ENCODE measurements at regions not wholly inside any gene's neighbourhood (a gene's known extent, or its start where the extent isn't known, plus 50 kb on each side); places are given as distances from the start of the nearest gene placed in this dataset.

- Histone ChIP-seq H3K27ac (ENCODE audit: low read depth, low read length) (no peak overlapping the region), H3K36me3 (ENCODE audit: insufficient read depth, low read length) (no peaks in the 10 kb centered on the region), H4K20me1 (ENCODE audit: insufficient read depth, low read length) (no peaks in the 10 kb centered on the region), H3K9me3 (ENCODE audit: insufficient read depth, low read depth, low read length) (no peaks in the 10 kb centered on the region), H3K79me2 (ENCODE audit: insufficient read depth, low read length) (no peaks in the 10 kb centered on the region), H3K4me3 (ENCODE audit: insufficient read depth, low read depth, low read length) (no peak overlapping the region), H3K27me3 (ENCODE audit: insufficient read depth, low read length) (no peaks in the 10 kb centered on the region), H3K4me1 (ENCODE audit: insufficient read depth, low read length) (no peaks in the 10 kb centered on the region), H2AFZ (ENCODE audit: low read depth, low read length) (no peak overlapping the region), H3K4me2 (ENCODE audit: low read length) (no peak overlapping the region), H3K9ac (ENCODE audit: low read length) (no peak overlapping the region)
- TF ChIP-seq EZH2 (IDR thresholded peaks at IDR 0.05; ENCODE audit: insufficient read depth, low read length): no peak
- TF ChIP-seq CTCF (IDR thresholded peaks at IDR 0.05; ENCODE audit: insufficient read depth, low read depth, low read length): no peak
- Mint-ChIP-seq H3K27ac (ENCODE audit: unreplicated experiment) (no peak overlapping the region), H3K4me1 (ENCODE audit: low read depth, unreplicated experiment) (no peaks in the 10 kb centered on the region), H3K27me3 (ENCODE audit: low read depth, unreplicated experiment) (peaks cover 18% of the 10 kb centered on the region), H3K36me3 (ENCODE audit: low read depth, unreplicated experiment) (no peaks in the 10 kb centered on the region), H3K9me3 (ENCODE audit: unreplicated experiment) (peaks cover 11% of the 10 kb centered on the region), H3K4me3 (ENCODE audit: unreplicated experiment) (no peak overlapping the region)
- no peak for DNase-seq (ENCODE audit: low read depth)
- FAIRE-seq: no peak
Observed at GRCh38 chr16:86702824-86703588, 124.7 kb downstream of the FOXL1 start.

GRCh38 chr16:86704516-86704915 is 126.2 kb downstream of the FOXL1 start:
- no peak overlapping the region for H3K4me3 Mint-ChIP-seq (ENCODE audit: unreplicated experiment)
- H3K27me3 Mint-ChIP-seq (ENCODE audit: low read depth, unreplicated experiment): peaks cover 25% of the 10 kb centered on the region
- Histone ChIP-seq H3K4me3 (ENCODE audit: insufficient read depth, low read depth, low read length) (no peak overlapping the region), H2AFZ (ENCODE audit: low read depth, low read length) (no peak overlapping the region), H3K79me2 (ENCODE audit: insufficient read depth, low read length) (no peaks in the 10 kb centered on the region), H3K4me1 (ENCODE audit: insufficient read depth, low read length) (no peaks in the 10 kb centered on the region), H3K27me3 (ENCODE audit: insufficient read depth, low read length) (no peaks in the 10 kb centered on the region), H3K27ac (ENCODE audit: low read depth, low read length) (no peak overlapping the region), H3K9me3 (ENCODE audit: insufficient read depth, low read depth, low read length) (no peaks in the 10 kb centered on the region), H3K4me2 (ENCODE audit: low read length) (no peak overlapping the region), H3K36me3 (ENCODE audit: insufficient read depth, low read length) (no peaks in the 10 kb centered on the region), H4K20me1 (ENCODE audit: insufficient read depth, low read length) (no peaks in the 10 kb centered on the region), H3K9ac (ENCODE audit: low read length) (no peak overlapping the region)
- H3K9me3 Mint-ChIP-seq (ENCODE audit: unreplicated experiment): peaks cover 17% of the 10 kb centered on the region
- DNase-seq (ENCODE audit: low read depth) (no peak), FAIRE-seq (no peak)
- no peaks in the 10 kb centered on the region for H3K4me1 Mint-ChIP-seq (ENCODE audit: low read depth, unreplicated experiment)
- no peak for TF ChIP-seq EZH2 (IDR thresholded peaks at IDR 0.05; ENCODE audit: insufficient read depth, low read length)
- no peak for TF ChIP-seq CTCF (IDR thresholded peaks at IDR 0.05; ENCODE audit: insufficient read depth, low read depth, low read length)
- no peak overlapping the region for H3K27ac Mint-ChIP-seq (ENCODE audit: unreplicated experiment)
- H3K36me3 Mint-ChIP-seq (ENCODE audit: low read depth, unreplicated experiment): no peaks in the 10 kb centered on the region

- Histone ChIP-seq H3K9me3 (ENCODE audit: insufficient read depth, low read depth, low read length) (no peaks in the 10 kb centered on the region), H3K4me2 (ENCODE audit: low read length) (no peak overlapping the region), H3K27me3 (ENCODE audit: insufficient read depth, low read length) (peaks cover 6% of the 10 kb centered on the region), H2AFZ (ENCODE audit: low read depth, low read length) (no peak overlapping the region), H3K36me3 (ENCODE audit: insufficient read depth, low read length) (no peaks in the 10 kb centered on the region), H3K79me2 (ENCODE audit: insufficient read depth, low read length) (no peaks in the 10 kb centered on the region), H3K9ac (ENCODE audit: low read length) (no peak overlapping the region), H3K4me1 (ENCODE audit: insufficient read depth, low read length) (no peaks in the 10 kb centered on the region), H3K4me3 (ENCODE audit: insufficient read depth, low read depth, low read length) (no peak overlapping the region), H3K27ac (ENCODE audit: low read depth, low read length) (no peak overlapping the region), H4K20me1 (ENCODE audit: insufficient read depth, low read length) (no peaks in the 10 kb centered on the region)
- Mint-ChIP-seq H3K9me3 (ENCODE audit: unreplicated experiment) (peaks cover 23% of the 10 kb centered on the region), H3K36me3 (ENCODE audit: low read depth, unreplicated experiment) (no peaks in the 10 kb centered on the region), H3K27me3 (ENCODE audit: low read depth, unreplicated experiment) (peaks cover 25% of the 10 kb centered on the region), H3K4me3 (ENCODE audit: unreplicated experiment) (no peak overlapping the region), H3K27ac (ENCODE audit: unreplicated experiment) (no peak overlapping the region), H3K4me1 (ENCODE audit: low read depth, unreplicated experiment) (no peaks in the 10 kb centered on the region)
- FAIRE-seq: no peak
- TF ChIP-seq EZH2 (IDR thresholded peaks at IDR 0.05; ENCODE audit: insufficient read depth, low read length) (no peak), CTCF (IDR thresholded peaks at IDR 0.05; ENCODE audit: insufficient read depth, low read depth, low read length) (no peak)
- DNase-seq (ENCODE audit: low read depth): no peak
Observed at GRCh38 chr16:86706726-86707125, 128.4 kb downstream of the FOXL1 start.

Measured in astrocyte (in vitro differentiated cells and primary cell).